ENCODE measurements at regions not wholly inside any gene's neighbourhood (a gene's known extent, or its start where the extent isn't known, plus 50 kb on each side); places are given as distances from the start of the nearest gene placed in this dataset.

- DNase-seq: no peak
Measured at GRCh38 chr3:82067420-82067819, 306.0 kb upstream of the GBE1 start.

GRCh38 chr3:82058809-82059208 is 297.4 kb upstream of the GBE1 start:
- DNase-seq: no peak

GRCh38 chr3:82055792-82056191 is 294.3 kb upstream of the GBE1 start:
- DNase-seq: no peak

GRCh38 chr3:82054849-82055248 is 293.4 kb upstream of the GBE1 start:
- no peak for DNase-seq

GRCh38 chr3:82053236-82053635 is 291.8 kb upstream of the GBE1 start:
- DNase-seq: no peak

GRCh38 chr3:82050382-82050781 is 288.9 kb upstream of the GBE1 start:
- DNase-seq: no peak

GRCh38 chr3:82048711-82049110 is 287.3 kb upstream of the GBE1 start:
- DNase-seq: no peak

GRCh38 chr3:82044930-82045705 is 283.7 kb upstream of the GBE1 start:
- no peak for DNase-seq

GRCh38 chr3:82038556-82038955 is 277.1 kb upstream of the GBE1 start:
- DNase-seq: no peak

GRCh38 chr3:82033186-82033585 is 271.7 kb upstream of the GBE1 start:
- DNase-seq: no peak

- DNase-seq: no peak
Measured at GRCh38 chr3:82031596-82031995, 270.2 kb upstream of the GBE1 start.

GRCh38 chr3:82030916-82031315 is 269.5 kb upstream of the GBE1 start:
- peak; percentile 27 for DNase-seq

GRCh38 chr3:82022836-82023235 is 261.4 kb upstream of the GBE1 start:
- DNase-seq: no peak

GRCh38 chr3:82020282-82020681 is 258.8 kb upstream of the GBE1 start:
- no peak for DNase-seq

GRCh38 chr3:82015241-82015640 is 253.8 kb upstream of the GBE1 start:
- no peak for DNase-seq

- no peak for DNase-seq
Measured at GRCh38 chr3:82012775-82013174, 251.3 kb upstream of the GBE1 start.

- no peak for DNase-seq
Measured at GRCh38 chr3:82011336-82011735, 249.9 kb upstream of the GBE1 start.

GRCh38 chr3:82005266-82005665 is 243.8 kb upstream of the GBE1 start:
- no peak for DNase-seq

GRCh38 chr3:82004266-82004665 is 242.8 kb upstream of the GBE1 start:
- DNase-seq: no peak

- DNase-seq: no peak
Measured at GRCh38 chr3:82002986-82003642, 241.7 kb upstream of the GBE1 start.

- DNase-seq: peak; percentile 71
Measured at GRCh38 chr3:82002491-82002890, 241.0 kb upstream of the GBE1 start.

GRCh38 chr3:82001276-82001923 is 240.0 kb upstream of the GBE1 start:
- no peak for DNase-seq

- DNase-seq: no peak
Measured at GRCh38 chr3:82000773-82001172, 239.3 kb upstream of the GBE1 start.

GRCh38 chr3:82000350-82000749 is 238.9 kb upstream of the GBE1 start:
- no peak for DNase-seq

Measured in NCI-H2227 treated with DMSO at 0.1 percent for 48 hours (cell line).